Endothelial cell of umbilical vein (primary cell): ENCODE measurements at regions not wholly inside any gene's neighbourhood (a gene's known extent, or its start where the extent isn't known, plus 50 kb on each side); places are given as distances from the start of the nearest gene placed in this dataset.
A peak's percentile ranks its signal among the peaks of the same experiment; 100 is the strongest.
"Not testable (repeated sequence)": the region's sequence is repeated elsewhere in the genome, so short reads cannot be mapped to it uniquely, and the experiment has no call there.

Experiments used
- BruUV-seq: library from RNA; stranded (reverse); fragments of 400-500 nt; replicated peaks from 2 replicates; lab custom pipeline; 2021; lab: Mats Ljungman, UMichigan
- CTCF ChIA-PET: fragments of 300-600, 350-600 bp; sonication (Branson Sonifier 250); formaldehyde crosslinking; loops from one replicate; lab custom pipeline; 2021; ENCODE audit warnings: antibody characterized with exemption, inconsistent platforms; lab: Charles Lee
- POLR2A ChIA-PET: fragments of 300-600, 350-600 bp; sonication (Branson Sonifier 250); formaldehyde crosslinking; loops from one replicate; lab custom pipeline; 2021; ENCODE audit warnings: antibody characterized with exemption, inconsistent platforms; lab: Charles Lee
- DNase-seq: peaks from one replicate; pipeline ENCODE4 v3.0.0-alpha.2; 2011; ENCODE audit warnings: low read depth, low spot score
- FAIRE-seq: peaks from 2 replicates; lab custom pipeline; 2011; peaks lifted over from hg19 to GRCh38; lab: Jason Lieb, UNC
- H2AFZ ChIP-seq: 2 replicates; pipeline ENCODE4 v1.6.0; 2012; ENCODE audit warnings: low read depth, low read length, control low read depth, inconsistent platforms
- H3K27ac ChIP-seq: 2 replicates; pipeline ENCODE4 v1.5.1; 2011; ENCODE audit warnings: low read depth, mild to moderate bottlenecking, control low read depth, low read length, moderate library complexity; ENCODE audit not compliant: insufficient read depth
- H3K27me3 ChIP-seq, 2 experiments: 2 replicates each; pipeline versions ENCODE4 v1.6.0 to v1.6.1; 2011; ENCODE audit warnings: low read length in 2 of 2, mixed read lengths in 1 of 2; ENCODE audit not compliant: control insufficient read depth in 2 of 2, insufficient read depth in 2 of 2
- H3K36me3 ChIP-seq, 2 experiments: 2 replicates in 1 of 2; 3 replicates in 1 of 2; pipeline ENCODE4 v1.5.1; 2011; ENCODE audit warnings: low read length in 2 of 2, mild to moderate bottlenecking in 1 of 2, moderate library complexity in 1 of 2; ENCODE audit not compliant: control insufficient read depth in 2 of 2, insufficient read depth in 2 of 2; ENCODE audit errors: extremely low read depth in 1 of 2
- H3K4me1 ChIP-seq: 3 replicates; pipeline ENCODE4 v1.5.1; 2011; ENCODE audit warnings: mild to moderate bottlenecking, low read length; ENCODE audit not compliant: control insufficient read depth, insufficient read depth; ENCODE audit errors: extremely low read depth
- H3K4me2 ChIP-seq: 2 replicates; pipeline ENCODE4 v1.6.1; 2011; ENCODE audit warnings: low read length, control low read depth, mixed read lengths; ENCODE audit not compliant: insufficient read depth
- H3K4me3 ChIP-seq, 3 experiments: fragments of 200-600 bp in 1 of 3; sonication (generic), shearing (Covaris generic) in 1 of 3; replicated peaks in 1 of 3; 2 replicates each; pipeline ENCODE4 v1.5.1; 2011 to 2016; ENCODE audit warnings: control low read depth in 3 of 3, low read length in 3 of 3, mild to moderate bottlenecking in 2 of 3, inconsistent platforms in 1 of 3, low read depth in 1 of 3, moderate library complexity in 1 of 3; ENCODE audit not compliant: insufficient read depth in 1 of 3
- H3K79me2 ChIP-seq: 2 replicates; pipeline ENCODE4 v1.6.0; 2012; ENCODE audit warnings: low read length, inconsistent platforms; ENCODE audit not compliant: control insufficient read depth, insufficient read depth
- H3K9ac ChIP-seq: replicated peaks from 2 replicates; pipeline ENCODE3; 2011; ENCODE audit warnings: low read length, control low read depth; ENCODE audit not compliant: insufficient read depth; ENCODE audit errors: extremely low read depth
- H3K9me1 ChIP-seq: replicated peaks from 3 replicates; pipeline ENCODE4 v1.6.0; 2011; ENCODE audit warnings: mild to moderate bottlenecking, low read length; ENCODE audit not compliant: control insufficient read depth, insufficient read depth; ENCODE audit errors: extremely low read depth
- H3K9me3 ChIP-seq: replicated peaks from 2 replicates; pipeline ENCODE4 v1.5.1; 2012; ENCODE audit warnings: low read length, inconsistent platforms; ENCODE audit not compliant: control insufficient read depth, insufficient read depth
- H4K20me1 ChIP-seq: replicated peaks from 2 replicates; pipeline ENCODE3; 2011; ENCODE audit warnings: mild to moderate bottlenecking, low read length; ENCODE audit not compliant: control insufficient read depth, insufficient read depth; ENCODE audit errors: extremely low read depth
- EZH2 ChIP-seq: IDR thresholded peaks from 2 replicates; pipeline ENCODE4 v1.6.1; 2012; ENCODE audit warnings: borderline replicate concordance, low read depth, mild to moderate bottlenecking, moderate library complexity, low read length, inconsistent platforms; ENCODE audit not compliant: severe bottlenecking
- FOS ChIP-seq: IDR thresholded peaks from 2 replicates; pipeline ENCODE4 v1.6.1; 2011; ENCODE audit warnings: mild to moderate bottlenecking, low read length, moderate library complexity, borderline replicate concordance; ENCODE audit not compliant: insufficient read depth
- GATA2 ChIP-seq: IDR thresholded peaks from 2 replicates; pipeline ENCODE4 v1.7.0; 2011; ENCODE audit warnings: low read depth, mild to moderate bottlenecking, moderate library complexity, mixed read lengths, low read length; ENCODE audit not compliant: insufficient read length, insufficient read depth
- JUN ChIP-seq: IDR thresholded peaks from 2 replicates; pipeline ENCODE4 v1.6.1; 2011; ENCODE audit warnings: borderline replicate concordance, low read depth; ENCODE audit not compliant: insufficient read length, insufficient read depth
- MYC ChIP-seq: IDR thresholded peaks from one replicate; pipeline ENCODE4 v1.6.1; 2011; ENCODE audit warnings: mild to moderate bottlenecking, low read depth, low read length
- POLR2A ChIP-seq: IDR thresholded peaks from 2 replicates; pipeline ENCODE4 v1.6.1; 2012; ENCODE audit warnings: low read depth, mild to moderate bottlenecking, control low read depth, low read length
- POLR2AphosphoS5 ChIP-seq: IDR thresholded peaks from 2 replicates; pipeline ENCODE4 v1.6.1; 2012; ENCODE audit warnings: low read depth, mild to moderate bottlenecking, control low read depth, low read length, moderate library complexity; ENCODE audit not compliant: insufficient read depth
- dilution Hi-C: fragments of 300-500 bp; cut with MboI; formaldehyde crosslinking; loops from one replicate; pipeline ENCODE4 v1.15.0; 2019; ENCODE audit warnings: low sequenced_read_pairs; ENCODE audit not compliant: extremely low pct_ligation_motif_present
- intact Hi-C: fragments of 100-400 bp; cut with micrococcal nuclease; formaldehyde crosslinking; loops from one replicate; pipeline ENCODE4 v1.10.0; 2022
- TF ChIP-seq, protein P1 (sequence below), 2 donors: IDR thresholded peaks; 1 replicate in 1 of 2; 2 replicates in 1 of 2; pipeline ENCODE4 v1.5.1; 2011; ENCODE audit warnings: low read length in 2 of 2, mild to moderate bottlenecking in 2 of 2, moderate library complexity in 2 of 2, control low read depth in 1 of 2, inconsistent platforms in 1 of 2, low read depth in 1 of 2; ENCODE audit not compliant: insufficient read depth in 1 of 2; ENCODE audit errors: extremely low read depth in 1 of 2
- TF ChIP-seq, protein P2 (sequence below): IDR thresholded peaks from 2 replicates; pipeline ENCODE4 v1.6.1; 2011; ENCODE audit not compliant: insufficient read depth, insufficient read length

DNA sequence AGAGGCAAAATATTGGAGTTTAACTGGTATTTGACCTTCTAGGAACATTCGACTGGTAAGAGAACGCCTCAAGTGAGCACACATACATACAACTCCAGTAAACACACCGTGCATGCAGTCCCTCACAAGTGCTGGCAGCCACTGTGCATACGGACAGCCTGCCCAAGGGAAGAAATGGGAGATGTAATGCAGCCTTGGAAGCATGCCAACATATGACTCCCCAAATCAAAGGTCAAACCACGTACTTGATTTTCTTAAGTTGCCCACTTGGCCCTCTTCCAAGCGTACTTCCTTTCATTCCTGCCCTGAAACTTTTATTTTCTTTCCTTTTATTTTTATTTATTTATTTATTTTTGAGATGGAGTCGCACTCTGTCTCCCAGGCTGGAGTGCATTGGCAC, 206.6 kb downstream of the SPRY1 start:
- intact Hi-C loops (no loop called here), dilution Hi-C loops (no loop called here)
- Histone ChIP-seq H3K4me2 (no peak overlapping the region), H3K27me3 (no peaks in the 10 kb centered on the region), H3K9ac (no peak overlapping the region), H2AFZ (no peak overlapping the region), H3K9me1 (no peaks in the 10 kb centered on the region), H4K20me1 (no peaks in the 10 kb centered on the region), H3K36me3 (no peaks in the 10 kb centered on the region), H3K79me2 (no peaks in the 10 kb centered on the region), H3K27ac (no peak overlapping the region), H3K4me3 (no peak overlapping the region), H3K4me1 (peaks cover 23% of the 10 kb centered on the region), H3K9me3 (no peaks in the 10 kb centered on the region)
- DNase-seq (peak; percentile 23), FAIRE-seq (no peak)
- BruUV-seq: no TSS peak
- CTCF ChIA-PET: no interaction called here
- TF ChIP-seq, protein P1, sequence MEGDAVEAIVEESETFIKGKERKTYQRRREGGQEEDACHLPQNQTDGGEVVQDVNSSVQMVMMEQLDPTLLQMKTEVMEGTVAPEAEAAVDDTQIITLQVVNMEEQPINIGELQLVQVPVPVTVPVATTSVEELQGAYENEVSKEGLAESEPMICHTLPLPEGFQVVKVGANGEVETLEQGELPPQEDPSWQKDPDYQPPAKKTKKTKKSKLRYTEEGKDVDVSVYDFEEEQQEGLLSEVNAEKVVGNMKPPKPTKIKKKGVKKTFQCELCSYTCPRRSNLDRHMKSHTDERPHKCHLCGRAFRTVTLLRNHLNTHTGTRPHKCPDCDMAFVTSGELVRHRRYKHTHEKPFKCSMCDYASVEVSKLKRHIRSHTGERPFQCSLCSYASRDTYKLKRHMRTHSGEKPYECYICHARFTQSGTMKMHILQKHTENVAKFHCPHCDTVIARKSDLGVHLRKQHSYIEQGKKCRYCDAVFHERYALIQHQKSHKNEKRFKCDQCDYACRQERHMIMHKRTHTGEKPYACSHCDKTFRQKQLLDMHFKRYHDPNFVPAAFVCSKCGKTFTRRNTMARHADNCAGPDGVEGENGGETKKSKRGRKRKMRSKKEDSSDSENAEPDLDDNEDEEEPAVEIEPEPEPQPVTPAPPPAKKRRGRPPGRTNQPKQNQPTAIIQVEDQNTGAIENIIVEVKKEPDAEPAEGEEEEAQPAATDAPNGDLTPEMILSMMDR (IDR thresholded peaks at IDR 0.05; ENCODE audit: extremely low read depth in 1 of 2, insufficient read depth in 1 of 2, low read depth in 1 of 2, low read length in 2 of 2): no peak
- no peak for TF ChIP-seq EZH2
- TF ChIP-seq FOS: no peak
- no peak for TF ChIP-seq POLR2A
- TF ChIP-seq POLR2AphosphoS5: no peak
- no peak for TF ChIP-seq MYC
- TF ChIP-seq JUN: no peak
- TF ChIP-seq, protein P2, sequence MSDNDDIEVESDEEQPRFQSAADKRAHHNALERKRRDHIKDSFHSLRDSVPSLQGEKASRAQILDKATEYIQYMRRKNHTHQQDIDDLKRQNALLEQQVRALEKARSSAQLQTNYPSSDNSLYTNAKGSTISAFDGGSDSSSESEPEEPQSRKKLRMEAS: no peak
- TF ChIP-seq GATA2: no peak
- POLR2A ChIA-PET: no interaction called here

DNA sequence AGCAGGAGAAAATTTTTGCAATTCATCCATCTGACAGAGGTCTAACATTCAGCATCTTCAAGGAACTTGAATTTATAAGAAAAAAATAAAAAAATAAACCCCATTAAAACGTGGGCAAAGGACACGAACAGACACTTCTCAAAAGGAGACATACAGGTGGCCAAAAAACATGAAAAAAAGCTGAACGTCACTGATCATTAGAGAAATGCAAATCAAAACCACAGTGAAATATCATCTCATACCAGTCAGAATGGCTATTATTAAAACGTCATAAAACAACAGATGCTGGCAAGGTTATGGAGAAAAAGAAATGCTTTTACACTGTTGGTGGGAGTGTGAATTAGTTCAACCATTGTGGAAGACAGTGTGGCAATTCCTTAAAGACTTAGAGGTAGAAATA, 209.2 kb downstream of the SPRY1 start:
- H3K4me2 ChIP-seq, H4K20me1 ChIP-seq, H3K79me2 ChIP-seq, H3K9ac ChIP-seq, H3K27ac ChIP-seq, DNase-seq, dilution Hi-C loops, H3K4me1 ChIP-seq, H3K9me3 ChIP-seq, H3K36me3 ChIP-seq, intact Hi-C loops, H2AFZ ChIP-seq, H3K9me1 ChIP-seq, BruUV-seq, CTCF ChIA-PET, POLR2A ChIA-PET, H3K4me3 ChIP-seq, FAIRE-seq, H3K27me3 ChIP-seq: not testable (repeated sequence)
